ENCODE measurements at regions not wholly inside any gene's neighbourhood (a gene's known extent, or its start where the extent isn't known, plus 50 kb on each side); places are given as distances from the start of the nearest gene placed in this dataset.

DNA sequence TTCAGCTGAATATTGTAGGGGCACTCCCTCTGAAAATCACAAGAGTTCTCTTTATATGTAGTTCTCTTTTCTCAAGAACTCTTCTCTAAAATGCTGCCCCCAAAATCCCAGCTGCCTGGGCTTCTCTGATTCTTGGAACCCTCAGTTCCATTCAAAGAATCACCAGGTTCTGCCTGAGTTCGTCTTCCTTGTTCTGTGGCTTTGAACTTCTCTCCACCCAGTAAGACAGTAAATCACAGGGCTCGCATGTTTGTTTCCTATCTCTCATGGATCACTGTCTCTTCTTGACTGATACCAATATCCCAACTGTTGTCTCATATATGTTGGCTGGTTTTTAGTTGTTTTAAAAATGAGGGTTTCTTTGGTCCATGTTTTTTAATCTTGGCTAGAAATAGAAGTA is 359.5 kb upstream of the CBLB start:
- in situ Hi-C loops (cut with HindIII; ENCODE audit: low sequenced_read_pairs) = no loop called here
- DNase-seq (ENCODE audit: low read depth) = no peak
- no peak overlapping the region for H3K4me3 ChIP-seq (ENCODE audit: low read depth, low read length)
- TF ChIP-seq, protein P1, sequence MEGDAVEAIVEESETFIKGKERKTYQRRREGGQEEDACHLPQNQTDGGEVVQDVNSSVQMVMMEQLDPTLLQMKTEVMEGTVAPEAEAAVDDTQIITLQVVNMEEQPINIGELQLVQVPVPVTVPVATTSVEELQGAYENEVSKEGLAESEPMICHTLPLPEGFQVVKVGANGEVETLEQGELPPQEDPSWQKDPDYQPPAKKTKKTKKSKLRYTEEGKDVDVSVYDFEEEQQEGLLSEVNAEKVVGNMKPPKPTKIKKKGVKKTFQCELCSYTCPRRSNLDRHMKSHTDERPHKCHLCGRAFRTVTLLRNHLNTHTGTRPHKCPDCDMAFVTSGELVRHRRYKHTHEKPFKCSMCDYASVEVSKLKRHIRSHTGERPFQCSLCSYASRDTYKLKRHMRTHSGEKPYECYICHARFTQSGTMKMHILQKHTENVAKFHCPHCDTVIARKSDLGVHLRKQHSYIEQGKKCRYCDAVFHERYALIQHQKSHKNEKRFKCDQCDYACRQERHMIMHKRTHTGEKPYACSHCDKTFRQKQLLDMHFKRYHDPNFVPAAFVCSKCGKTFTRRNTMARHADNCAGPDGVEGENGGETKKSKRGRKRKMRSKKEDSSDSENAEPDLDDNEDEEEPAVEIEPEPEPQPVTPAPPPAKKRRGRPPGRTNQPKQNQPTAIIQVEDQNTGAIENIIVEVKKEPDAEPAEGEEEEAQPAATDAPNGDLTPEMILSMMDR (IDR thresholded peaks at IDR 0.05; ENCODE audit: low read depth, low read length, missing control alignments) = no peak

DNA sequence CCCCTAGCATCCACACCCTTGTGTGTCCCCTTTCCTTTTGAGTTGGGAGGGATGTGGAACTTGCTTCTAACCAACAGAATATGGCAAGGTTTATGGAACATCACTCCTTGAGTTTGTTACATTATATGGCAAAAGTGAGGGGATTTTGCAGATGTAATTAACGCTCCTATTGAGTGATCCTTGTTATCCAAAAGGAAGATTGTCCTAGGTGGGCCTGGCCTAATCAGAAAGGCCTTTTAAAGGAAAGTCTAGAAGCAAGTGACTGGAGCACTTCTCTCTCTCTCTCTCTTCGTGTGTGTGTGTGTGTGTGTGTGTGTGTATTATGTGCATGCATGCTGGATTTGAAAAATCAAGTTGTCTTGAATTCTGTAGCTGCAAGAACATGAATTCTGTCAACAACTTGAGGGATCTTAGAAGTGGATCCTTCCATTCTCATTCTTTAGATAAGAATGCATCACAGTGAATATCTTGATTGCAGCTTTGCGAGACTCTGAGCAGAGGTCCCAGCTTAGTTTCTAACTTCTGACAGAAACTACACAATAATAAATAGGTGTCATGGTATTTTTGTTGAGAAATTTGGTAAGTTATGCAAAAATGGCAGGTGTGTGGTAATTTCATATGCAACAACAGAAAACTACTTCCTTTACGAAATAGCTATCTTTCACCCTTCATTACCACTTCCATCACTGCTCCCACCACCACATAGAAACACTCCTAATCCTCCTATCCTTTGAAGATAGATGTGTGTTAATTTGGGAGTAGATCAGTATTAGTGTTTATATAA is 360.9 kb upstream of the CBLB start:
- in situ Hi-C loops (cut with HindIII; ENCODE audit: low sequenced_read_pairs) = no loop called here
- no peak overlapping the region for H3K4me3 ChIP-seq (ENCODE audit: low read depth, low read length)
- TF ChIP-seq, protein P1 (IDR thresholded peaks at IDR 0.05; ENCODE audit: low read depth, low read length, missing control alignments) = no peak
- no peak for DNase-seq (ENCODE audit: low read depth)

DNA sequence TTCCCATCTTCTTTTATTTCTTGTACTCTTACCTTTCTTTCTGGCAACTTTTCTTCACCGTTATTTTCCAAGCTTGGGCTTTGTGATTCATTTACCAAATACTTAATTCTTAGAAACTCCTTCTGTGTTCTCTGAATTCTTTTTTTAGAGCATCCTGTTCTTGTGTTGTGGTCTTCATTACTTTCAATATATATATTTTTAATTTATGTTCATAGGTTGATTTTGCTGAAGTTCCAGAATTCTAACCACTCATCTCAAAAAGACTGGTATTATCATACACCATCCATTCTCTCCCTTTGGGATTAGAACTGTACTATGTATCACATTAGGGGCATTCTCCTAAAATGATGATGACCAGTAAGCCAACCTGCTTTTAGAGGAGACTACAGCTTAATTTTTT is 362.3 kb upstream of the CBLB start:
- DNase-seq (ENCODE audit: low read depth) = no peak
- TF ChIP-seq, protein P1 (IDR thresholded peaks at IDR 0.05; ENCODE audit: low read depth, low read length, missing control alignments) = no peak
- in situ Hi-C loops (cut with HindIII; ENCODE audit: low sequenced_read_pairs) = no loop called here
- no peak overlapping the region for H3K4me3 ChIP-seq (ENCODE audit: low read depth, low read length)

DNA sequence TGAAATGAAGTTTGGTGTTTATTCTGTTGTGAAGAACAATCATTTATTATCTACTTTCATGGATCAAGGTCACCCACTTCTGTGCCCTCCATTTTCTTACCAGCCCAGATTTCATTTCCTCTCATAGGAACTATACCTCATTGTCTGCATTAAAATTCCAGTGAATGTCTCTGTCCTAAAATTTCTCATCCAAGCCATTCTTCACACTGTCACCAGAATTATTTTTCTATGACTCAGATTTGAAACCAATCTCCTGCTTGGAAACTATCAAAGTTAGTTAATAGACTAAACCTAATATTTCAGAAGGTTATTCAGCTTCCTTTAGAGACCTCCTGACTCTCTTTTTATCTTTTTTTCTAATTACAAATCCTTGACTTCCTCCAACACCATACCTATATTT is 364.1 kb upstream of the CBLB start:
- TF ChIP-seq, protein P1 (IDR thresholded peaks at IDR 0.05; ENCODE audit: low read depth, low read length, missing control alignments) = no peak
- in situ Hi-C loops (cut with HindIII; ENCODE audit: low sequenced_read_pairs) = no loop called here
- no peak overlapping the region for H3K4me3 ChIP-seq (ENCODE audit: low read depth, low read length)
- DNase-seq (ENCODE audit: low read depth) = no peak

DNA sequence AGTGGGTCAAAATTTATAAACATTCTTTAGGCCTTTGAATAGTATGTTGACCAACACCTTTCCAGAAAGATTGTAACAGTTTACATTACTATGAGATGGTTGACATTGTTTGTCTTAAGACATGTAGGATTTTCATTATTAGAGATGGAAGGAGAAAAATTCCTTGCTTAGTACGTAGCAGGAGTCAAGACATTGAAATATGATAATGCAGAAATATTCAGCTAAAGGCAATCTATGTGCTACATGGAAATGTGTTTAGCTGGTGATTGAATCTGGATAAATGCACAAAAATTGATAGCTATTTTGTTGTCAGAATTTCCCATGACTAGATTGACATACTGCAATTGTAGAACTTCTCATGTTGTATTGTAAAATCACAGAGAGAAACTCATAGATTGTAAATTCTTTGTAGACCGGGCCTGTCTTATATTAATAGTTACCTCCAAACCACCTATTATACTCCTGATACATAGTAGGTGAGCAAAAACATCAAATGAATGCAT is 370.4 kb upstream of the CBLB start:
- DNase-seq (ENCODE audit: low read depth) = no peak
- in situ Hi-C loops (cut with HindIII; ENCODE audit: low sequenced_read_pairs) = no loop called here
- TF ChIP-seq, protein P1 (IDR thresholded peaks at IDR 0.05; ENCODE audit: low read depth, low read length, missing control alignments) = no peak
- H3K4me3 ChIP-seq (ENCODE audit: low read depth, low read length) = no peak overlapping the region

GRCh38 chr3:106241593-106241992 is 372.8 kb upstream of the CBLB start:
- in situ Hi-C loops (cut with HindIII; ENCODE audit: low sequenced_read_pairs) = no loop called here

More at GRCh38 chr3:106241593-106241992, 372.8 kb upstream of the CBLB start:
- TF ChIP-seq, protein P1 (IDR thresholded peaks at IDR 0.05; ENCODE audit: low read depth, low read length, missing control alignments) = no peak
- no peak for DNase-seq (ENCODE audit: low read depth)
- no peak overlapping the region for H3K4me3 ChIP-seq (ENCODE audit: low read depth, low read length)

Measured in astrocyte of the cerebellum (primary cell).